Kasumi-1 (cell line): ENCODE measurements at regions not wholly inside any gene's neighbourhood (a gene's known extent, or its start where the extent isn't known, plus 50 kb on each side); places are given as distances from the start of the nearest gene placed in this dataset.
"Not testable (repeated sequence)": the region's sequence is repeated elsewhere in the genome, so short reads cannot be mapped to it uniquely, and the experiment has no call there.

Experiments used
- DNase-seq, 2 experiments: peaks; one replicate each; lab custom pipeline; 2025; lab: John Stamatoyannopoulos, UW

GRCh38 chr15:87672309-87673288 lies 583.9 kb downstream of the NTRK3 start:
- DNase-seq = no peak

- DNase-seq = no peak
Observed at GRCh38 chr15:87671289-87671688, 585.2 kb downstream of the NTRK3 start.

- DNase-seq = no peak
Observed at GRCh38 chr15:87669846-87670245, 586.7 kb downstream of the NTRK3 start.

- not testable (repeated sequence) for DNase-seq
Observed at GRCh38 chr15:87668768-87669564, 587.6 kb downstream of the NTRK3 start.

- no peak for DNase-seq
Observed at GRCh38 chr15:87667643-87668042, 588.9 kb downstream of the NTRK3 start.

GRCh38 chr15:87662575-87662974 lies 594.0 kb downstream of the NTRK3 start:
- no peak for DNase-seq

GRCh38 chr15:87661454-87662355 lies 594.8 kb downstream of the NTRK3 start:
- no peak for DNase-seq

GRCh38 chr15:87660251-87661129 lies 596.0 kb downstream of the NTRK3 start:
- no peak for DNase-seq

- no peak for DNase-seq
Observed at GRCh38 chr15:87656372-87656771, 600.2 kb downstream of the NTRK3 start.

- no peak for DNase-seq
Observed at GRCh38 chr15:87653646-87654045, 602.9 kb downstream of the NTRK3 start.

GRCh38 chr15:87649175-87649574 lies 607.4 kb downstream of the NTRK3 start:
- no peak for DNase-seq

- DNase-seq = no peak
Observed at GRCh38 chr15:87648278-87648677, 608.3 kb downstream of the NTRK3 start.

GRCh38 chr15:87645723-87646122 lies 610.8 kb downstream of the NTRK3 start:
- DNase-seq = no peak

- not testable (repeated sequence) for DNase-seq
Observed at GRCh38 chr15:87642997-87643396, 613.5 kb downstream of the NTRK3 start.

GRCh38 chr15:87639305-87640011 lies 617.1 kb downstream of the NTRK3 start:
- no peak for DNase-seq

GRCh38 chr15:87638554-87639083 lies 617.9 kb downstream of the NTRK3 start:
- DNase-seq = no peak

GRCh38 chr15:87634361-87634760 lies 622.2 kb downstream of the NTRK3 start:
- no peak for DNase-seq

GRCh38 chr15:87633525-87633924 lies 623.0 kb downstream of the NTRK3 start:
- peak; percentile 45 to 61 for DNase-seq

GRCh38 chr15:87632364-87632763 lies 624.2 kb downstream of the NTRK3 start:
- no peak for DNase-seq

GRCh38 chr15:87631775-87632174 lies 624.8 kb downstream of the NTRK3 start:
- no peak for DNase-seq
